HG03432 (cell line): ENCODE measurements at regions not wholly inside any gene's neighbourhood (a gene's known extent, or its start where the extent isn't known, plus 50 kb on each side); places are given as distances from the start of the nearest gene placed in this dataset.
"Not testable (repeated sequence)": the region's sequence is repeated elsewhere in the genome, so short reads cannot be mapped to it uniquely, and the experiment has no call there.

Experiments used
- ATAC-seq: cut with Tn5 transposase; IDR thresholded peaks from one replicate; pipeline ENCODE4 v1.9.1; 2021; ENCODE audit warnings: mild to moderate bottlenecking, moderate library complexity; ENCODE audit not compliant: unreplicated experiment

- no peak for ATAC-seq
Measured at GRCh38 chr12:46670636-46671035, 155.2 kb downstream of the SLC38A4 start.

- no peak for ATAC-seq
Measured at GRCh38 chr12:46669720-46670119, 156.1 kb downstream of the SLC38A4 start.

GRCh38 chr12:46667551-46667950 is 158.2 kb downstream of the SLC38A4 start:
- no peak for ATAC-seq

- ATAC-seq: peak; percentile 71
Measured at GRCh38 chr12:46664761-46665287, 161.0 kb downstream of the SLC38A4 start.

GRCh38 chr12:46663318-46663717 is 162.5 kb downstream of the SLC38A4 start:
- no peak for ATAC-seq

- ATAC-seq: peak; percentile 74
Measured at GRCh38 chr12:46661110-46661845, 164.5 kb downstream of the SLC38A4 start.

- ATAC-seq: no peak
Measured at GRCh38 chr12:46660719-46661109, 165.1 kb downstream of the SLC38A4 start.

GRCh38 chr12:46660276-46660675 is 165.5 kb downstream of the SLC38A4 start:
- no peak for ATAC-seq

GRCh38 chr12:46659824-46660223 is 166.0 kb downstream of the SLC38A4 start:
- ATAC-seq: no peak

- ATAC-seq: no peak
Measured at GRCh38 chr12:46659032-46659650, 166.7 kb downstream of the SLC38A4 start.

- no peak for ATAC-seq
Measured at GRCh38 chr12:46657453-46658411, 168.1 kb downstream of the SLC38A4 start.

- not testable (repeated sequence) for ATAC-seq
Measured at GRCh38 chr12:46655984-46656383, 169.8 kb downstream of the SLC38A4 start.

GRCh38 chr12:46653311-46653710 is 172.5 kb downstream of the SLC38A4 start:
- ATAC-seq: no peak

- ATAC-seq: no peak
Measured at GRCh38 chr12:46652692-46653091, 173.1 kb downstream of the SLC38A4 start.

GRCh38 chr12:46650688-46651087 is 175.1 kb downstream of the SLC38A4 start:
- ATAC-seq: no peak

- ATAC-seq: no peak
Measured at GRCh38 chr12:46649433-46649832, 176.4 kb downstream of the SLC38A4 start.

- no peak for ATAC-seq
Measured at GRCh38 chr12:46647034-46647433, 178.8 kb downstream of the SLC38A4 start.

- not testable (repeated sequence) for ATAC-seq
Measured at GRCh38 chr12:46641649-46642048, 184.1 kb downstream of the SLC38A4 start.

- no peak for ATAC-seq
Measured at GRCh38 chr12:46635818-46636217, 190.0 kb downstream of the SLC38A4 start.

- no peak for ATAC-seq
Measured at GRCh38 chr12:46629331-46630229, 196.2 kb downstream of the SLC38A4 start.
